GM18520 (cell line): ENCODE measurements at regions not wholly inside any gene's neighbourhood (a gene's known extent, or its start where the extent isn't known, plus 50 kb on each side); places are given as distances from the start of the nearest gene placed in this dataset.
"Not testable (repeated sequence)": the region's sequence is repeated elsewhere in the genome, so short reads cannot be mapped to it uniquely, and the experiment has no call there.

ENCODE experiments used
- ATAC-seq: cut with Tn5 transposase; IDR thresholded peaks from one replicate; pipeline ENCODE4 v1.9.1; 2021; ENCODE audit not compliant: unreplicated experiment

GRCh38 chr1:238672262-238672661 is 714.1 kb upstream of the CHRM3 start:
- ATAC-seq = no peak

GRCh38 chr1:238664139-238664538 is 722.2 kb upstream of the CHRM3 start:
- ATAC-seq = no peak

- no peak for ATAC-seq
These were observed 725.5 kb upstream of the CHRM3 start for GRCh38 chr1:238660849-238661248.

GRCh38 chr1:238658763-238659162 is 727.6 kb upstream of the CHRM3 start:
- no peak for ATAC-seq

DNA sequence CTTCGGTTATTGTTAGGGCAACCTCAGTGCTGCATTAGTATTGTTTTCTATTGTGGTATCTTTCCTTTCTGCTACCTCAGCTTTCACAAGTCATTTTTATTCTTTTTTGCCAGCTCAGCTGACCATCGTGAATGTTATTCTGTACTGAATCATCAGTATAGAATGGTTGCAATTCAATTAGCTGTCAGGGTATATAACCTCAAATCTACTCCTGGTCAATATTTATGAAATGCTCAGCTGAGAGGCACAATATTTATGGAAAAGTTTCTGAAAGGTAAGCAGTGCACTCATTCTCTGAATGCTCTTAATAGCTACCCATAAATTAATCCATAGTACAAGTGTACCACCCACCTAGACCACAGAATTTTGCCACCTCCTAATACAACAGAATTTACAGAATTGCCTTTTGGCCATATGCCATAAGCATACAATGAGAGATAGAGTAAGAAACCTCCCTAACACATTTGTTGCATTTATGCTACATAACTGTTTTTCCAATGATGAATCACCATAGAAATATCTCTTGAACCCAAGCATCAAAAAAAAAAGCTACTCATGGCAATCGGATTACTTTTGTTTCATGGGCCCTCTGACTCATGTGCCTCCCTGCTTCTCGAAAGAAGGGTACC is 732.6 kb upstream of the CHRM3 start:
- ATAC-seq = no peak

GRCh38 chr1:238652346-238652968 is 733.9 kb upstream of the CHRM3 start:
- no peak for ATAC-seq

DNA sequence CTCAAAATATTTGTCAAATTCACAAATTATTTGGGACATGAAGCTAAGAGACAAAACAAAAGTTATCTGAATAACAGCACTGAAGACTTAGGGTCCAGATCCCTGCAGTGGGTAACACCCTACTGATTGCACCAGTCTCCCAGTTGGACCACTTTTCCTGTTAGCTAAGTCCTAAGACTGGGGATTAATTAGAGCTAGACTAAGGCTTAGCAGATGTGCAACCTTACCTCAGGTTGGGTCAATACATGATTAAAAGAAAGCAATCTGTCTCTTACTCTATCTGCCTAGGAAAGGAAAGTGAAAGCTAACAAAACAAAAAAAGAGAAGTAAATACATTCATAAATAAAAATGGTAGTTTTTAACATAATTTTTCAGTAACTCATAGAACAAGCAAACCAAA is 737.2 kb upstream of the CHRM3 start:
- ATAC-seq = no peak

DNA sequence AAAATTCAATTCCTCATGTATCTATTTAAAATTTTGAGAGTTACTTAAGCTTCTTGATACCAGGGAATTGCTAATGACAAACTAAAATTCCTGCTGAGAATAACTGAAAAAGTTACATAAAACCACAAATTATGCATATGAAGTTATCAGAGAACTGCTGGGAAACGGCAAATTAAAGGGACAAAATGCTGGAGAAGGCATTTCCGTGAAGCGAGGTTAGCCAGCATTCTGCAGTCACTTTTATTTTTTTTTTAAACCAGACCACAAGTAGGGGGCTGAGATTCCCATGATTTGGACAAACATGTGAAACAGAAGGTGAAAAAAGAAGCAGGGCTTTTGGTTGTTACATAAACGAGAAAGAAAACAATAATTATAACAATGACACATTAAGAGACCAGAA is 737.6 kb upstream of the CHRM3 start:
- ATAC-seq = no peak

DNA sequence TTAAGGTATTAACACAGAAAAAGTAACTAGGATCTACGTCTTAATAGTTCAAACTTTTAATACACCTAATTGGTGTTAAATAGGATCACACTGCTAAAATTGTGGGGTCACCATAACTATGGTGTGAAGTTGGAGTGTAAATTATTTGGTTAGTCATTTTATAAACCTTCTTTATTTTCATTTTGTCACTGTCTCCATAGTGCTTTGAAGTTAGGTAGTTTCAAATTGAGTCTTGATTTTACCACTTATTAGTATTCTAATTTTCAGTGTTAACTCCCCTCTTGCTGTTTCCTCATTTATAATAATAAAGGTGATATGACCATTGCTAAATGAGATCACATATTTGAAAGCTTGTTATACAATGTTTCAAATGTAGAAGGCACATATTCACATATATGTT is 738.1 kb upstream of the CHRM3 start:
- ATAC-seq = no peak

DNA sequence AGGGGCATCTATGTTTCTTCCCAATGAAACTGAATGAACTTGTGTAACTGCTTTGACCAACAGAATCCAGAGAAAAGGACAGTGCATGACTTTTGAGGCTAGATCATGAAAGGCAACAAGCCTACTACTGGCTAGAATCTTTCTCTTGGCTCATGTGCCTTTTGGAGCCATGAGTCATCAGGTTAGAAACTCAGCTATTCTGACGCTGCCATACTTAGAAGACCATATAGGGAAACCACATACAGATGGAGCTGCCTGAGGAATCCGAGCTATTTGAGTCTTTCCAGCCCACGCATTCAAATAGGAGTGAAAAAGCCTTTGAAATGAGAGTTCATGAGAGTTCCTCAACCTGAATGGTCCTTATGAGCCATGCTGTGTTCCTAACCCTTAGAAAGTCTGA is 738.5 kb upstream of the CHRM3 start:
- ATAC-seq = no peak

DNA sequence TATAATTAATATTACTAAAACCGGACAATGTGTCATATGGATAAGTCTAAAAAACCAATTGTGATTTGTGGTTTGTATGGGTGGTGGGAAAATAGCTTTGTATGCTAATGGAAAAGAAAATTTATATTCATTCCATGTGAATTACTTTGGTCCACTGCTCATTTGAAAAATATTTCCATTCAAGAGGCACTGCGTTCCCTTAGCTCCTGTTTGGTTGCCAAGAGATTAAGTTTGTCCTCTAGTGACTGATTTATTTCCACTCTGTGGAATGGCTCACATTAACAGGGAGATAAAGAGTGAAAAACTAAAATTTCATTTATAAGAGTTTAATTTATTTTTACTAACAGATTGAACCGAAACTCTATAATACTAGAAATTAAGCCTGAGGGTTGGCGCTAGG is 744.1 kb upstream of the CHRM3 start:
- ATAC-seq = no peak

DNA sequence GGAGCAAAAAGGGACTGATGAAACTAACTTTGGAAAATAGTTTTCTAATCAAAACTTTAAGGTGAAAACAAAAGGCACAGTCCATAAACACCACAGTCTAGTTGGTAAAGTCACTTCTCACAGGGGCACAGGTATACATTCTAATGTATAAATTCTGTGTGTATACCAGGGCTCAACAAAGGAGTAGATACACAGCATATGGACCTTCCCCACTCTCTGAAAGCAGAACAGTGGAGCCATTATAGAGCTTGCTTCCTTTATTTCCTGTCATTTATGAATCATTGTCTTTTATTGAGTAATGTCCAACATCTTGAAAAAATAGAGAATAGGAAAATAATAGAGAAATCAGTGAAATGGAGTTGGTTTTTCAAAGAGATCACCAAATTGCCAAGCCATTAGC is 746.5 kb upstream of the CHRM3 start:
- ATAC-seq = no peak

GRCh38 chr1:238628110-238628509 is 737.4 kb upstream of the ZP4 start:
- ATAC-seq = no peak

- ATAC-seq = no peak
These were observed 734.1 kb upstream of the ZP4 start for GRCh38 chr1:238624776-238625175.

- ATAC-seq = no peak
These were observed 730.7 kb upstream of the ZP4 start for GRCh38 chr1:238621405-238621804.

GRCh38 chr1:238619652-238620051 is 728.9 kb upstream of the ZP4 start:
- no peak for ATAC-seq

GRCh38 chr1:238611406-238611805 is 720.7 kb upstream of the ZP4 start:
- no peak for ATAC-seq

DNA sequence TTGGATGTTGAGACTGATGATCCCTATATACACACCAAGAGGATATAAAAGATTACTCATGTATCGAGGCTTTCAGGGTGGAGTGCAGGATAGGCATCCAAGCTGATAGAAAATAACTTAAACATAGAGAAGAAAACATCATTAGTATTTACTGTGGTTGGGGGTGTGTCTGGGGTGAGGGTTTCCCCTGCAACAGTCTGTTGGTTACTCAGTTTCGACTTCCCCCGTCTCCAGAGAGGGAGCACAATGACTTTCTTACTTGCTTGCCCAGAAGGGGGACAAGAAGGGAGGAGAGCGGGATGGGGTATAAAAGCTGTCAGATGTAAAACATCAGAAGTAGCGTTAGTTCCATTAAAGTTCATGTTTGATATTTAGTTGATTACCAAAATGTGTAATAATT is 717.4 kb upstream of the ZP4 start:
- ATAC-seq = no peak

DNA sequence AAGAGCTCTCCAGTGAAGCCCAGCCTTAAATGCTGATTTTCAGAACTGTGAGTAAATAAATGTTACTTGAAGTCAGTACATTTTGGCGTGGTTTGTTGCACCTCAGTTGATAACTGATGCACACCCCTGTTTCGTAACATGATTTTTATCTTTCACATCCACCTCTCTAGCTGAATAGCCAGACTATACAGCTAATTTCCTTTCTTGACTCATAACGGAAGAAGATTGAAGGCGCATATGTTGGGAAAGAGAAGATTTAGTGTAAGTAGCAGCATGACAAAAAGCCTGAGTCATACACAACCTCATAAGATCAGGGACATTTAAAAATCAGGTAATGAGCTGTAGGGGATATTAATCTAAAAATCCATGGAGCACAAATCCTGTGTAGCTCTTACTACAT is 716.2 kb upstream of the ZP4 start:
- no peak for ATAC-seq

- no peak for ATAC-seq
These were observed 715.7 kb upstream of the ZP4 start for GRCh38 chr1:238606457-238606856.

DNA sequence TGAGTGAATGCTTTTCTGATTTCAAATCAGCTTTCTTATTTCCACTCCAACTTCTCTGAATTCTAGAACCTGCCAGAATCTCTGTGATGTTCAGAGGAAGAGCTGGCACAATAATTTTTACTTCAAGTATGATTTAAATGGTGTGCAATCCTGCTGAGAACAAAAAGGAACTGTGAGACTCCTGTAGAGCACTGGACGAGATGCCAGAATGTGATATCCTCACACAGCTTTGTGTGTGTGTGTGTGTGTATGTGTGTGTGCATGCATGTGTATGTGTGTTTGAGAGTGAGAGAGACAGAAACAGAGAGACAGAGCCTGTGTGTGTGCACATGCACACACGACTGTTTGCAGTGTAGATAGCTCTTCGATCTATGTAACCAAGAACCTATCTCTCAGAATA is 713.6 kb upstream of the ZP4 start:
- ATAC-seq = no peak

DNA sequence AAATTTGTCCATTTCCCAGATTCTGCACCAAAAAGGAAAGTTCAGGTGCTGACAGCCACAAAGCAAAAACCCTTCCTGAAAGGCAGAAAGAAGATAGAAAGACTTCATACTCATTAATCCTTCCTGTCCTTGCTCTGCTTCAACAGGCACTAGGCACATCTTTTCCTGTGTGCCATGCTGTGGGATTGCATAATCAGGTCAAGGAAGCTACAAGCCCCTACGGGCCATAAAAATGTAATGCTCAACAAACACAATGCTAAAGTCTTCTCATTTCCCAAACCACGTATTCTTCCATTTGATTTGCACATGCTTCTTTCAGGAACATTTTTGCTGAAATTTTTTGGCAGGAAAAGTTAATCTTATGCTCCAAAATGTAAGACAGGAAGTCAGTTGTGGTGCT is 710.9 kb upstream of the ZP4 start:
- ATAC-seq = not testable (repeated sequence)

GRCh38 chr1:238596703-238597102 is 706.0 kb upstream of the ZP4 start:
- no peak for ATAC-seq
